ENCODE measurements at regions not wholly inside any gene's neighbourhood (a gene's known extent, or its start where the extent isn't known, plus 50 kb on each side); places are given as distances from the start of the nearest gene placed in this dataset.

DNA sequence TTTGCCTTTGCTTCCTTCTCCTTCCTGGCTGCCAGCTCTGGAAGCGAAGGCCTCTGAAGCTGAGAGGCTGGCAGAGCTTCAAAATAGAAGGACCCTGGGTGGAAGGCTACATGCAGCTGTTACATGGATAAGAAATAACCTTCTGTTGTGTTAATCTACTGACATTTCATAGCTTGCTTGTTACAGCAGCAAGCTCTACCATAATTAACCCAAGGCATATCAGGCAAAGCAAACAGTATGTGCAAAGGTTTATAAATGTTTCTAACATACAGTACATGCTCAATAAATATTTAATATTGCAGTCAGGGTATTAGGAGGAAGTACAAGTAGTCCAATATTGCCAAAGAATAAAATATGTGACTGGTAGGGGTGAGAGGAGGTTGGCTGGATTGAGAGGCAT is 55.6 kb upstream of the MKLN1 start:
- DNase-seq (no peak), ATAC-seq (no peak)
- H3K27me3 Mint-ChIP-seq (ENCODE audit: low read depth): no peaks in the 10 kb centered on the region
- H3K36me3 Mint-ChIP-seq (ENCODE audit: insufficient read depth): no peaks in the 10 kb centered on the region
- no peaks in the 10 kb centered on the region for H3K4me1 Mint-ChIP-seq (ENCODE audit: low read depth)
- no peak overlapping the region for H3K4me3 Mint-ChIP-seq
- H3K9me3 Mint-ChIP-seq: no peaks in the 10 kb centered on the region

DNA sequence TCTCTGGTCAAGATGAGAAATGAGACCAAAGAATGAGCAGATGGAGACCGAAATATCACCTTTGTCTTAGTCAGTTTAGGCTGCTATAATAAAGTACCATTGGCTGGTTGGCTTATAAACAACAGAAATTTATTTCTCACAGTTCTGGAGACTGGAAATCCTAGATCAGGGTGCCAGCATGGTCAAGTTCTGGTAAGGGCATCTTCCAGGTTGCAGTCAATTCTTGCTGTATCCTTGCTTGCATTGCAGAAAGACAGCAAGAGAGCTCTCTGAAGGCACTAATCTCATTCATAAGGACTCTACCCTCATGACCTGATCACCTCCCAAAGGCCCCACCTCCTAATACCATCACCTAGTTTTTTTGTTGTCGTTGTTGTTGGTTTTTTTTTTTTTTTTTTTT is 52.7 kb upstream of the MKLN1 start:
- no peaks in the 10 kb centered on the region for H3K27me3 Mint-ChIP-seq (ENCODE audit: low read depth)
- H3K36me3 Mint-ChIP-seq (ENCODE audit: insufficient read depth): no peaks in the 10 kb centered on the region
- no peaks in the 10 kb centered on the region for H3K9me3 Mint-ChIP-seq
- H3K4me3 Mint-ChIP-seq: no peak overlapping the region
- no peaks in the 10 kb centered on the region for H3K4me1 Mint-ChIP-seq (ENCODE audit: low read depth)
- DNase-seq (no peak), ATAC-seq (no peak)

DNA sequence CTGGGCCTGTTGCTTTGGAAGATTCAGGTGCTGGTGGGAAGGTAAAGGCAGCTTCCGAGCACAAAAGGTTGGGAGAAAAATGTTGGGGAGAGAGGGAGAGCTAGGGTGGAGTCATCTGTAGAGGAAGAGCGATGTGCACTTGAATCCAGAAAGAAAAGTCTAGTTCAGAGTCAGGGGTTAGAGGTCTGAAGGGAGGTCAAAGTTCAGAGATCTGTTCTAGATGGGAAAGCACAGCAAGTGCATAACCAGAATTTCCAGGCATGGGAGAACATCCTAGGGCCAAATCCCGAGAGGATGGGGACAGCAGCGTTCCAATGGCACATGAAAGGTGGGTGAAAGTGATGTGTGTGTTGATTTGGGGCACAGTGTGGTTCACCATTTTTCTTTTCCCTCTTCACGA is 51.5 kb upstream of the MKLN1 start:
- H3K36me3 Mint-ChIP-seq (ENCODE audit: insufficient read depth): no peaks in the 10 kb centered on the region
- no peak for ATAC-seq
- H3K4me1 Mint-ChIP-seq (ENCODE audit: low read depth): no peaks in the 10 kb centered on the region
- DNase-seq: no peak
- H3K9me3 Mint-ChIP-seq: no peaks in the 10 kb centered on the region
- H3K27me3 Mint-ChIP-seq (ENCODE audit: low read depth): no peaks in the 10 kb centered on the region
- no peak overlapping the region for H3K4me3 Mint-ChIP-seq

DNA sequence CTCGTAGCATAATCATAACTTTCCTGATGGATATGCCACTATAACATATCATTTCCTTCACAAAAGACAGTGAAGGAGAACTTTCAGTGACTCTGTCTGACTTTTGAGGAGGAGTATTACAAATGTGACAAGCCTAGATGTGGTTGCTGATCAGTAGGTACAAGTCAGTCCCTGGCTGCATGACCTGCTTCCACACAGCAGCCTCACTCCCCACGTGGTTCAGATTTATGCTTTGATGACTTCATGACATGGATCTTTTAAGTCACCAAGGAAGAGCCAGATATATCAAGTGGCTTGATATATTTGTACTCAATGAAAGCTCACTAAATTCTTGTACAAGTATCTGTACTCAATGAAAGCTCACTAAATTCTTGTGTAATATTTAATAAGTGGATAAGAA is 50.9 kb upstream of the MKLN1 start:
- Mint-ChIP-seq H3K27me3 (ENCODE audit: low read depth) (no peaks in the 10 kb centered on the region), H3K9me3 (no peaks in the 10 kb centered on the region), H3K36me3 (ENCODE audit: insufficient read depth) (no peaks in the 10 kb centered on the region), H3K4me3 (no peak overlapping the region), H3K4me1 (ENCODE audit: low read depth) (no peaks in the 10 kb centered on the region)
- DNase-seq (no peak), ATAC-seq (no peak)
